Posterior vena cava (tissue), 2 donors: ENCODE measurements at regions not wholly inside any gene's neighbourhood (a gene's known extent, or its start where the extent isn't known, plus 50 kb on each side); places are given as distances from the start of the nearest gene placed in this dataset.

Source experiments
- DNase-seq: peaks from one replicate; pipeline ENCODE4 v3.0.0-alpha.2; 2020; ENCODE audit warnings: low spot score
- intact Hi-C, 2 donors: fragments of 100-400 bp; cut with DNase I; formaldehyde crosslinking; loops; one replicate each; pipeline versions ENCODE4 v1.14.1 to v1.14.2; 2022 to 2023
- donor health status: DM: yes; HTN: yes; CAD: no.
- donor health status: DM: yes; HTN: yes; CAD: no.

- intact Hi-C loops: no loop called here
- no peak for DNase-seq
Observed at GRCh38 chr4:13201241-13201640, 282.9 kb downstream of the RAB28 start.

GRCh38 chr4:13196721-13197120 lies 287.4 kb downstream of the RAB28 start:
- no peak for DNase-seq
- intact Hi-C loops: no loop called here

GRCh38 chr4:13193662-13194061 lies 290.5 kb downstream of the RAB28 start:
- intact Hi-C loops: no loop called here

GRCh38 chr4:13190093-13190721 lies 293.9 kb downstream of the RAB28 start:
- intact Hi-C loops: no loop called here
- no peak for DNase-seq

More at GRCh38 chr4:13193662-13194061, 290.5 kb downstream of the RAB28 start:
- DNase-seq: no peak

GRCh38 chr4:13184199-13184598 lies 299.9 kb downstream of the RAB28 start:
- intact Hi-C loops: no loop called here

DNA sequence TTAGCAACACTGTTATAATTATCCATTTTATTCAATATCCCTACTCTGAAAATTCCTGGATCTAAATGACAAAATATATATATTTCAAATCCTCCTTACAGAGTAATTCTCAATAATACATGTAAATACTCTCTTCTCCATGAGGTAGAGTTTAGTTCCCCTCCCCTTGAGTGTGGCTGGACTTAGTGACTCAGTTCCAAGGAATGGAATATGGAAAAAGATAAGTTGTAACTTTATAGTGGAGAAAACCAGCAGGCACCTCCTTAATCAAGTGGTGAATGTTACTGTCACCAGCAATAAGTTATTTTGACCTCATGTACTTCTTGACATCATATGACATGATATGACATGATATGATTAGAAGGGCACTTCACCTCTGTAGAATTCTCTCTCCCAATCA lies 302.0 kb downstream of the RAB28 start:
- intact Hi-C loops: no loop called here
- no peak for DNase-seq

More at GRCh38 chr4:13184199-13184598, 299.9 kb downstream of the RAB28 start:
- DNase-seq: no peak

- no peak for DNase-seq
- intact Hi-C loops: no loop called here
Observed at GRCh38 chr4:13181681-13182080, 302.5 kb downstream of the RAB28 start.

DNA sequence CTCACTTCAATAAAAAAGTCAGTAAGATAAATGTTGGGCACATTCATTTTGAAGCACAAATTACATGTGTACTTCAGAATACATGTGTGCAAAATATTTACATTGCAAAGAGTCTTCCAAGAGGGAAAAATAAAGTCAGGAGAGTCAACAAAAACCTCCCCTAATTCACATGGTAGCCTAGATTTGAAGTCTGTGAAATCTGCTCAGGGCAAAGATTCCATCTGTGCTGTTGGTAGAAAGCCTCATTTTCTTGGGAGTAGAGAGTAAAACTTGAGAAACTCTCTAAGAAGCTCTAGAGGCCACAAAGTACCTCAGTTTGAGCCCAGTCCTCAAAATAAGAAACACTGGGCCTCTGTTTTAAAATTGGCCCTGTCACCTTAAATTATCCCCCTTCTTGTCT lies 303.4 kb downstream of the RAB28 start:
- no peak for DNase-seq
- intact Hi-C loops: no loop called here

DNA sequence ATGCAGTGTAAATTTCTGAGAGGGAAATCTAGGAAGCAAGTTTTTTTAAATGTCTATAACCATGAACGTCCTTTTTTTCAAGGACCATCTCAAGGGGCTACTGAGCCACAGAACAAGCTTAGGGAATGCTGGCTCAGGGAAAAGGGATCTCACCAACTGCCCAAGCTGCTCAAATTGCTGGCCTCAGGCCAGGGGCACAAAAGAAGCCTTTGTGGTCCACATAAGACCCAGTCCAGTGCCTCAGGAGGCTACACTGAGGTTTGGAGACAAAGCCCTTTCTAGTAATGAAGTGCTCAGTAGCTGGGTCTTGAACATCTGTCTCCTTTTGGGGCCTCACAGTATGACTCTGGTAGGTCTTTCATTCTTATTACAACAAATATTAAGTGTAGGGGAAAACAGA lies 305.5 kb downstream of the RAB28 start:
- DNase-seq: no peak
- intact Hi-C loops: no loop called here

- intact Hi-C loops: no loop called here
- DNase-seq: no peak
Observed at GRCh38 chr4:13176741-13177142, 307.4 kb downstream of the RAB28 start.

- DNase-seq: no peak
- intact Hi-C loops: no loop called here
Observed at GRCh38 chr4:13174926-13175325, 309.2 kb downstream of the RAB28 start.

DNA sequence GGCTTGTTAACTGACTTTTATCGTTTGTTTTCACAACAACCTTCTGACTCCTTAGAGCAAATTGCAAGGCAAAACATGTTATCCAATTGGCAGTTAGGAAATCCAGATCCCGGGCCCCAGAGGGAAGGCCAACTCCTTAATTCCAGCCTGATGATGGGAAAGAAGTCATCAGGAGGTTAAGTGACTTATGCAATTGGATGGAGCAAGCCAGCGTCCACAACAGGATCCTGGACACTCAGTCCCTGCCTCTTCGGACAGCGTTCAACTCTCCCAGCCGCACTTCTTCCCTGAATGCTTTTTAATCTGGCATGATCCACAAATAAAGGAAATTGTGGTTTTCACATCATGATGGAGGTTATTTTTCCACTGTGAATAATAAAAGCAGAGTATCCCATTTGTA lies 310.1 kb downstream of the RAB28 start:
- intact Hi-C loops: no loop called here
- DNase-seq: peak; percentile 91

DNA sequence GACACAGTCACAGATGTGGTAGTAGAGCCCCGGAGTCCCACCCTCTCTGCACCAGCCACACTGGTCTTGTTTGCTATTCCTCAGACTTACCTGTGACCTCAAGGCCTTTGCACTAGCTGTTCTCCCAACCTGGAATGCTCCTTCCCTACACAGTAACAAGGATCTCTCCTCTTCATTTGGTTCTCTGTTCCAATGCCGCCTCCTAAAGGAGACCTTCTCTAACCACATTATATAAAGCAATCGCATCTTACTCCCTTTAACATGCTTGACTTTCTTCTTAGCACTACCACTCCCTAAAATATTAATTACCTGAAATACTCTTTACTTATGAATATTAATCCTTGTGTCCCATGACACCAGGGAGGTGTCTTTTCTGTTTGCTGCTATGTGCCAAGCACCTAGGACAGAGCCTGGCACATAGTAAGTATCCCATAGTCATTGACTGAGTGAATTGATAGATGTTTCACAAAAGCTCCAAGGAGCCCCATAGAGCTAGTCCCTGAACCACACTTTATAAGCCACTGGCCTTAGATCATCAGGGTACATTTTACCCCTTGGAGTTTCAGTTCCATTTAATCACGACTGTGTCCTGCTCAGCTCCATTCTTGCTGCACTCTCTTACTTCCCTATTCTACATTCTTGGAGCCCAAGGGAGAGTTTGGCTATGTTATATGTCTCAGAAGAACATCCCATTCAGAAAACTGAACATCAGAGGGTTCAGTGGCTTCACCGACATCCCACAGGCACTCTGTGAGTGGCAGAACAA lies 312.7 kb downstream of the RAB28 start:
- no peak for DNase-seq
- intact Hi-C loops: no loop called here

DNA sequence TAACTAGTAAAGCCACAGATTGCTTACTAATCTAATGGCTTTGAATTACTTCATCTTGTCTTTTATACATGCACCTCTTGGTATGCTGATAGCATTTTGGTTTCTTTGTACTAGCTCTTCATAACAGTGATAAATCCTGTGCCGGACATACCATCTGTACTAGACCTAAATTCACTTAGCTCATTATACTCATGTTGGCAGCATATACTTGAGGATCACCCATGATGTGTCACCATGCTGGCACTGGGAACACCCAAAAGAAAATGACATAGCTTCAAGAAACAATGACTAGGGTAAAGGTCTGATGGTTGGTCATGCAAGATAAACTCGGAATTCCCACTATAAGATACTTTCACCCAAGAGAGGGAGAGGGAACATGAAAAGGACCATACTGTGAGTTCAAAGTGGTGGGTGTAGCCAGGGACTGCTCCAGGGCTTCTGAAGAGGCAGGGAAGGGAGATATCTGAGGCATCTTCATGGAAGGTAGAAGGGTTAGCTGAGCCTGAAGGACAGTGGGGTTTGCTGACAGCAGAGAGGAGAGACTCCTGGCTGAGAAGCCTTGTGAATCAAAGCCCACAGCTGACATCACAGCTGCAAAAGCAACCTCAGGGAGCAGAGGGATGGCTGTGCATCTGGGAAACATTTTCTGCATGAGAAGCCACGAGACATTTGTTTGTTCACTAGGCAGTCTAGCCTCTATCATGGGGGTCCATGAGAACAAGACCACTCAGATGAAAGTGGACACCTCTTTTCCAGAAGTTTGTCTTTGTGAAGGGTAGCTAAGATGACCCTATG lies 314.2 kb downstream of the RAB28 start:
- DNase-seq: no peak
- intact Hi-C loops: no loop called here

DNA sequence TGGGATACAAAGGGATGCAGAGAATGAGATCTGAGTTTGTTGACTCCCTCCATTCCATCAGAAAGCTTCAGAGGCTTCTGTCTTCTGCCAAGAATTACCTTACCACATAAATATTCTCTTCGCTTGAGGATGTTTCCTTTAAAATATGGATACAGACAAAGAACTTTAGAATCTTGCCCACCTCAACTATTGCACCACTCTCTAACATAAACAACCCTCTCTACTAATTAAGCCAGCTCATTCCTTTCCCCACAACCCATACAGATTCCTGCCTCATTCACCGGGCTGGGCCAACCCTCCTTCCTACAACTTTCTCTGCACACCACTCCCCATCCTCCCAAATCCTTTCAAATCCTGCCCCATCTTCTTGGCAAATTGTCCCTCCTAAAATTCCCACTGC lies 315.8 kb downstream of the RAB28 start:
- intact Hi-C loops: loop anchor here in 1 of 2 donors (1.0 kb wide), 1 partner anchor 42 kb away; no protein-coding TSS in a partner anchor
- no peak for DNase-seq

GRCh38 chr4:13166214-13166613 lies 317.9 kb downstream of the RAB28 start:
- intact Hi-C loops: no loop called here
- no peak for DNase-seq

- no peak for DNase-seq
- intact Hi-C loops: no loop called here
Observed at GRCh38 chr4:13164783-13165331, 319.3 kb downstream of the RAB28 start.

- intact Hi-C loops: no loop called here
- DNase-seq: no peak
Observed at GRCh38 chr4:13162886-13163285, 321.3 kb downstream of the RAB28 start.

GRCh38 chr4:13160920-13161319 lies 323.2 kb downstream of the RAB28 start:
- no peak for DNase-seq
- intact Hi-C loops: no loop called here

DNA sequence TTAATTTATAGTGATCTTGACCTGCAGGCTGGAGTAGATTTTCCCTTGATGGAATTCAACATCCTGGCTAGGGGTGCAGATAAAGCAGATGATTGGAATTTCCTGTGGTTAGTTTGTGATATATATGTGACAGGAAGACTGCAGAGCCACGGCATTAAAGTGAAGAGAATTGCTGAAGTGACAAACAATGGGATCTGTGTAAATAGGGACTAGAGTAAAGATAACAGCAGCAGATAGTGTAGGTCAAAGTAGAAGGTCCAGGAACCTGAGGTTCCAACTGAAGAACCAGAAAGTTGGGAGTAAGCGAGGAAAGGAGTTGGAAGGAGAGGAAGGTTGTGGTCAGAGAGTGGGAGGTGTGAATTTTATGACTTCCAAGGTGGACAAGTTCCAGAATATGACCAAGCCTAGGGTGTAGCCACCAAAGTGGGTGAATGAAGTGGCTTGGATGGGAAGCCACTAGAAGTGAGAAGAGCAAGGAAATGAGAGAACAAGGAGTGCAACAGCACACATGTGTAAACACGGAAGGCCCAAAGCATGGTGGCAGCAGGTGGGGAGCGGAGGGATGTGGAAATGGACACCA lies 325.0 kb downstream of the RAB28 start:
- DNase-seq: no peak
- intact Hi-C loops: no loop called here
